Upper lobe of left lung (tissue), 6 donors: ENCODE measurements at regions not wholly inside any gene's neighbourhood (a gene's known extent, or its start where the extent isn't known, plus 50 kb on each side); places are given as distances from the start of the nearest gene placed in this dataset.

ENCODE experiments used
- ATAC-seq, 2 donors: fragments of 200-7000 bp; cut with Tn5 transposase; one replicate each; pipeline ENCODE4 v1.9.1; 2022; ENCODE audit warnings: mild to moderate bottlenecking in 2 of 2, moderate library complexity in 2 of 2; ENCODE audit not compliant: low FRiP score in 2 of 2
- DNase-seq, 2 donors: peaks; one replicate each; pipeline ENCODE4 v3.0.0-alpha.2; 2019 to 2020
- H3K27ac ChIP-seq, 4 donors: fragments of 200-600 bp; sonication (generic); one replicate each; pipeline ENCODE4 v1.5.1; 2016 to 2019
- H3K27me3 ChIP-seq, 4 donors: fragments of 200-600 bp; sonication (generic); one replicate each; pipeline ENCODE4 v1.5.1; 2017 to 2019
- H3K36me3 ChIP-seq, 4 donors: fragments of 200-600 bp; sonication (generic); one replicate each; pipeline ENCODE4 v1.5.1; 2016 to 2019
- H3K4me1 ChIP-seq, 4 donors: fragments of 200-600 bp; sonication (generic); one replicate each; pipeline ENCODE4 v1.5.1; 2018 to 2019
- H3K4me3 ChIP-seq, 4 donors: fragments of 200-600 bp; sonication (generic); one replicate each; pipeline ENCODE4 v1.5.1; 2017 to 2019; ENCODE audit warnings: mild to moderate bottlenecking in 2 of 4, moderate library complexity in 1 of 4
- H3K9me3 ChIP-seq, 4 donors: fragments of 200-600 bp; sonication (generic); one replicate each; pipeline ENCODE4 v1.5.1; 2018 to 2019
- EP300 ChIP-seq, 4 donors: sonication (generic); formaldehyde crosslinking; IDR thresholded peaks; one replicate each; pipeline ENCODE4 v1.5.1; 2017; ENCODE audit warnings: antibody characterized with exemption in 4 of 4, control low read depth in 2 of 4
- POLR2A ChIP-seq, 4 donors: fragments of 450-650 bp; IDR thresholded peaks; one replicate each; pipeline ENCODE4 v1.5.1; 2016 to 2017; ENCODE audit warnings: antibody characterized with exemption in 4 of 4, mild to moderate bottlenecking in 2 of 4
- POLR2AphosphoS5 ChIP-seq, 2 donors: sonication (generic); formaldehyde crosslinking; IDR thresholded peaks; one replicate each; pipeline ENCODE4 v1.5.1; 2017; ENCODE audit warnings: antibody characterized with exemption in 2 of 2
- WGBS, 2 donors: methylation state at CpG; one replicate each; pipeline ENCODE4 v1.1.5; 2017 to 2018; 5-methylcytosine and 5-hydroxymethylcytosine counted together
- TF ChIP-seq, protein P1 (sequence below), 6 experiments: fragments of 450-650 bp in 4 of 6; fragments of 200-600 bp in 2 of 6; sonication (generic) in 2 of 6; IDR thresholded peaks; one replicate each; pipeline ENCODE4 v1.5.1; 2016 to 2019; ENCODE audit warnings: antibody characterized with exemption in 6 of 6
- donor health status: DM: no; HTN: no; CAD: no; lungs with moderate emphysema.
- donor health status: DM: no; HTN: yes; CAD: no; lungs with severe emphysema.

DNA sequence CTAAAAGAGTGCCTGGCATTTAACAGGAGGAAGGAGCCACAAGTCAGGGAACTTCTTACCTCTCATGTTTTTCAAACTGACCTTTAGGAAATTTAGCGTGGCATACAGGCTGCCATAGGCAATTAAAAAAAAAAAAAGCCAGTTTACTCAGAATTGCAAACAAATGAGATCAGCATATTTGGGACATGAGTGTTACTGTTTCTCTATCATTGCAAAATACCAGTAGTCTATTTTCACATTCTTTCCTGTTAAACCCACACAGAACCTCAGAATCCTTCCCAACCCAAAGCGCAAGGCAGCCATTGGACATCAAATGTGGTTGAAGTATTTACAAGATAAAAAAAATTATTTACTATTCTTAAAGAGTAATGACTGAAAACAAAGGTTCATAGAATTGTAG, 366.4 kb upstream of the DYNLRB2 start:
- Histone ChIP-seq H3K36me3 (no peaks in the 10 kb centered on the region), H3K27me3 (no peaks in the 10 kb centered on the region), H3K27ac (no peak overlapping the region), H3K4me3 (no peak overlapping the region), H3K9me3 (no peaks in the 10 kb centered on the region), H3K4me1 (no peaks in the 10 kb centered on the region)
- TF ChIP-seq, protein P1, sequence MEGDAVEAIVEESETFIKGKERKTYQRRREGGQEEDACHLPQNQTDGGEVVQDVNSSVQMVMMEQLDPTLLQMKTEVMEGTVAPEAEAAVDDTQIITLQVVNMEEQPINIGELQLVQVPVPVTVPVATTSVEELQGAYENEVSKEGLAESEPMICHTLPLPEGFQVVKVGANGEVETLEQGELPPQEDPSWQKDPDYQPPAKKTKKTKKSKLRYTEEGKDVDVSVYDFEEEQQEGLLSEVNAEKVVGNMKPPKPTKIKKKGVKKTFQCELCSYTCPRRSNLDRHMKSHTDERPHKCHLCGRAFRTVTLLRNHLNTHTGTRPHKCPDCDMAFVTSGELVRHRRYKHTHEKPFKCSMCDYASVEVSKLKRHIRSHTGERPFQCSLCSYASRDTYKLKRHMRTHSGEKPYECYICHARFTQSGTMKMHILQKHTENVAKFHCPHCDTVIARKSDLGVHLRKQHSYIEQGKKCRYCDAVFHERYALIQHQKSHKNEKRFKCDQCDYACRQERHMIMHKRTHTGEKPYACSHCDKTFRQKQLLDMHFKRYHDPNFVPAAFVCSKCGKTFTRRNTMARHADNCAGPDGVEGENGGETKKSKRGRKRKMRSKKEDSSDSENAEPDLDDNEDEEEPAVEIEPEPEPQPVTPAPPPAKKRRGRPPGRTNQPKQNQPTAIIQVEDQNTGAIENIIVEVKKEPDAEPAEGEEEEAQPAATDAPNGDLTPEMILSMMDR (IDR thresholded peaks at IDR 0.05), result no peak
- WGBS, 2 donors, result 64 to 70% methylated on average over 2 of the region's 2 CpGs
- ATAC-seq (peak in 1 of 2 donors; percentile 50), DNase-seq (no peak)

DNA sequence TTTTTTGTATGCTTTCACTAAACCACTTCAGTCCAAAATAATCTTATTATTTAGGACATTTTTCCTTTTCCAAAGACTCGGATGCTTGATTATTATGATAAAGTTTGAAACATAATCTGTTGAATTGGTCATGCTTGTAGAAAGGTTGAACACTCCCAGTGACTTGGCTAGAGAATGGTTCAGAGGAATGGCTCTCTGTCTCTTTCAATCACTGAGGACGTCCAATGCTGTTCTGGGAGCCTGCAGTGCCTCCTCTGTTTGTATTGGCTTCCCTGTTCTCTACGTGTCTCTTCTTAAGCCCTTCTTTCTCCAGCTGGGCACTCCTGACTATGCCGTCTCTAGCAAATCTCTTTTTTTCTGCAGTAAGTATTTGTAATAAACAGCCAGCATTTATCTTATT, 369.0 kb upstream of the DYNLRB2 start:
- 64 to 70% methylated on average over 4 of the region's 4 CpGs for WGBS, 2 donors
- H3K4me1 ChIP-seq, result no peaks in the 10 kb centered on the region
- ATAC-seq, result no peak
- TF ChIP-seq, protein P1 (IDR thresholded peaks at IDR 0.05), result no peak
- no peaks in the 10 kb centered on the region for H3K36me3 ChIP-seq
- no peaks in the 10 kb centered on the region for H3K9me3 ChIP-seq
- no peak for DNase-seq
- no peaks in the 10 kb centered on the region for H3K27me3 ChIP-seq
- no peak overlapping the region for H3K27ac ChIP-seq
- no peak overlapping the region for H3K4me3 ChIP-seq

DNA sequence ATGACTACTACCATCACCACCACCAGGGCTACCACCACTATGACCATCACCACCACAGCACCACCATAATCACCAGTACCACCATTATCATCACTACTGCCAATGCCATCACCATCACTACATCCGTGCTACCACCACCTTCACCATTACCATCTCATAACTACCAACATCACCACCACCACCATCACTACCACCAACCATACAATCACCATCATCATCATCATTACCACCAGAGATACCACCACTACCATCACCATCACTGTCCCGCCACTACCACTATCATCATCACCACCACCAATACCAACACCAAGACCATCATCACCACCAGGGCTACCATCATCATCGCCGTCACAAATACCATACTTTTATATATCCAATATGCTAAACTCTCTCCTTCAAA, 369.6 kb upstream of the DYNLRB2 start:
- H3K9me3 ChIP-seq, result no peaks in the 10 kb centered on the region
- no peaks in the 10 kb centered on the region for H3K4me1 ChIP-seq
- no peak for ATAC-seq
- H3K36me3 ChIP-seq, result no peaks in the 10 kb centered on the region
- no peaks in the 10 kb centered on the region for H3K27me3 ChIP-seq
- 82 to 97% methylated on average over 4 of the region's 4 CpGs for WGBS, 2 donors
- DNase-seq, result no peak
- H3K27ac ChIP-seq, result no peak overlapping the region
- TF ChIP-seq POLR2AphosphoS5 (IDR thresholded peaks at IDR 0.05) (no peak), EP300 (IDR thresholded peaks at IDR 0.05) (no peak), POLR2A (IDR thresholded peaks at IDR 0.05) (no peak)
- TF ChIP-seq, protein P1 (IDR thresholded peaks at IDR 0.05), result no peak
- no peak overlapping the region for H3K4me3 ChIP-seq

DNA sequence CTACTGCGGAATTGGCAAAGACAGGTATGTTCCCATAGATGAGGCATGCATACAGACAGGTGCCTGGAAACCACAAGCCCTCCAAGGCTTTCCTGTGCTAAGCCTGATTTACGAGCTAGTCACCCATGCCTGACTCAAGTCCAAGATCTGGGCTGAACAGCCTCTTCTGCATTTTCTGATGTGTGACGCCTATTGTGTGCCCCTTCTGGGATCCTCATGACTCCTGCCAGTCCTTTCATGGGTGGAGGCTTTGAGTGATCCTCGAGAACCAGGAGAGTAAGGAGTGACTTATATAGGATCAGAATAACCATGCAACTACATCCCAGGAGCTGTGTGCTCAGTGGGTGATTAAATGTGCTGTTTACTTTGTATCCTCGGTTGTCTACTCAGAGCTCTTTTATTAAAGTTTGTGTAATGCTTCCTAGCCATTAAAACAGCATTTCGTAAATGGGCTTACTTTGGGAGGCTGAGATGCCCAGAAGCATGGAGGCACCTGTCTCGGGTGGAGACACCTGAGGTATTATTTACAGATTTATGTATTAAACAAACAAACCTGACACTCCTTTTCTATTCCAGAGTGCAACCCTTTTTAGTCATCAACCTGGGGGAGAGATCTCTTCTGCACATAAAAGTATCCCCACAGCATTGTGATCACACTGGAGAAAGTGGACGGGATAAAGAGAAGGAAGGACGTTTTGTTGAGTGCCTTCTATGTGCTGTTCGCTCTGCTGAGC, 373.0 kb upstream of the DYNLRB2 start:
- TF ChIP-seq EP300 (IDR thresholded peaks at IDR 0.05) (no peak), POLR2AphosphoS5 (IDR thresholded peaks at IDR 0.05) (no peak), POLR2A (IDR thresholded peaks at IDR 0.05) (no peak)
- TF ChIP-seq, protein P1 (IDR thresholded peaks at IDR 0.05), result no peak
- H3K27ac ChIP-seq, result no peak overlapping the region
- ATAC-seq, result peak in 1 of 2 donors; percentile 51
- H3K27me3 ChIP-seq, result no peaks in the 10 kb centered on the region
- 67 to 73% methylated on average over 8 to 10 of the region's 10 CpGs for WGBS, 2 donors
- H3K4me3 ChIP-seq, result no peak overlapping the region
- H3K36me3 ChIP-seq, result no peaks in the 10 kb centered on the region
- DNase-seq, result no peak
- no peaks in the 10 kb centered on the region for H3K9me3 ChIP-seq
- H3K4me1 ChIP-seq, result no peaks in the 10 kb centered on the region

DNA sequence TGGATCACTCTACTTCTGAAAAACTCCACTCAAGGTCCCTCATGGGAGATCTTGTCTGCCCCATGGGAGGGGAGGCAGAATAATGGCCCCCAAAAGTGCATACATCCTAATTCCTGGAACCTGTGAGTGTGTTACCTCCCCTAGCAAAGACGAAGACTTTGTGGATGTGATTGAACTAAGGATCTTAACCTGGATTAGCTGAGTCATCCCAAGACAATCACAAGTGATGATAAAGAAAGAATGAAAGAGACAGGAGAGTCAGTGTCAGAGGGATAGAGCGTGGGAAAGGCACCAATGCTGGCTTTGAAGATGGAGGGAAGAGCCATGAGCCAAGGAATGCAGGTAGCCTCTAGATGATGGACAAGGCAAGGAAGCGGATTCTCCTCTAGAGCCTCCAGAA, 374.7 kb upstream of the DYNLRB2 start:
- TF ChIP-seq, protein P1 (IDR thresholded peaks at IDR 0.05), result no peak
- TF ChIP-seq EP300 (IDR thresholded peaks at IDR 0.05), result no peak
- no peak for TF ChIP-seq POLR2A (IDR thresholded peaks at IDR 0.05)
- TF ChIP-seq POLR2AphosphoS5 (IDR thresholded peaks at IDR 0.05), result no peak
- ATAC-seq (no peak), DNase-seq (no peak)
- Histone ChIP-seq H3K4me1 (no peaks in the 10 kb centered on the region), H3K9me3 (no peaks in the 10 kb centered on the region), H3K36me3 (no peaks in the 10 kb centered on the region), H3K27me3 (no peaks in the 10 kb centered on the region), H3K27ac (no peak overlapping the region), H3K4me3 (no peak overlapping the region)
- WGBS, 2 donors, result 80 to 86% methylated on average over 3 of the region's 3 CpGs
